ENCODE measurements at regions not wholly inside any gene's neighbourhood (a gene's known extent, or its start where the extent isn't known, plus 50 kb on each side); places are given as distances from the start of the nearest gene placed in this dataset.
"Not testable (repeated sequence)": the region's sequence is repeated elsewhere in the genome, so short reads cannot be mapped to it uniquely, and the experiment has no call there.

DNA sequence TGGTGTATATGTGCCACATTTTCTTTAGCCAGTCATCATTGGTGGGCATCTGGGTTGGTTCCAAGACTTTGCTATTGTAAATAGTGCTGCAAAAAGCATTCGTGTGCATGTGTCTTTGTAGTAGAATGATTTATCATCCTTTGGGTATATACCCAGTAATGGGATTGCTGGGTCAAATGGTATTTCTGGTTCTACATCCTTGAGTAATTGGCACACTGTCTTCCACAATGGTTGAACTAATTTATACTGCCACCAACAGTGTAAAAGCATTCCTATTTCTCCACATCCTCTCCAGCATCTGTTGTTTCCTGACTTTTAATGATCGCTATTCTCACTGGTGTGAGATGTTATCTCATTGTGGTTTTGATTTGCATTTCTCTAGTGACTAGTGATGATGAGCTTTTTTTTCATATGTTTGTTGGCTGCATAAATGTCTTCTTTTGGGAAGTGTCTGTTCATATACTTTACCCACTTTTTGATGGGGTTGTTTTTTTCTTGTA lies 264.6 kb upstream of the ETAA1 start:
- DNase-seq = not testable (repeated sequence)

- no peak for DNase-seq
Observed at GRCh38 chr2:67135208-67135607, 261.9 kb upstream of the ETAA1 start.

DNA sequence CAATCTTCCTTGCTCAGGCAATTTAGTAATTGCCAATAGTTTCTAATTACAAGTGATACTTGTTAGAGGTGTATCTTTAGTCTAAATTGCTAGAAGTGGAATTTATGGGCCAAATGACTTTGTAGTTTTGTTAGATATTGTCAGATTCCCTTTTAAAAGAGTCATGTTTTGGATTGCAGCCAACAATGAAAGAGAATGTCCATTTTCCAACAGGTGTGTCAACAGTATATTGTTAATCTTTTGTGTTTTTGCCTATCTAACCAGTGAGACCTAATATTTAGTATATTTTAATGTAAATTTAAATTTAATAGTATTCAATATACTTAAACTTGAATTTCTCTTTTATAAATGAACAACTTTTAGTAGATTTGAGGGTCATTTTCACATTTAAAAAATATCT lies 259.4 kb upstream of the ETAA1 start:
- no peak for DNase-seq

- no peak for DNase-seq
Observed at GRCh38 chr2:67142071-67142470, 255.1 kb upstream of the ETAA1 start.

GRCh38 chr2:67142741-67143140 lies 254.4 kb upstream of the ETAA1 start:
- DNase-seq = no peak

GRCh38 chr2:67145851-67146250 lies 251.3 kb upstream of the ETAA1 start:
- no peak for DNase-seq

GRCh38 chr2:67156796-67157195 lies 240.3 kb upstream of the ETAA1 start:
- DNase-seq = no peak

- no peak for DNase-seq
Observed at GRCh38 chr2:67158718-67159117, 238.4 kb upstream of the ETAA1 start.

DNA sequence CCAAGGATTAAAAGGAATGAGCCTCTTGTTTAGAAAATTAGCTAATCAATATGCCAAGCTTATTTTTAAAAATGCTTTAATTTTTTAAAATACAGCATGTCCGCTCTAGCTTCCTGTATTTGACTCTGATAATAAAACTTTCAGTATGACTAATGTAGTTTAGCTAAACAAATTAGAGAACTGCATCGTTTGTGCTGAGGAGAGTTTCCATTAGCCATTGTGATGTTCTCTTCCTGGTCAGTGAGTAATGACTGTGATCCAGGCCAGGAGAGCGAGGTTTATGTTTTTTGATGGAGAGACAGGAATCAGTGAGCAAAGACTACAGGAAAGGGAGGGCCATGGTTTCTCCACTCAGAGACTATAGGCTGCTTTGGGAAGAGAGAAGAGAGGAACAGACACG lies 237.2 kb upstream of the ETAA1 start:
- no peak for DNase-seq

DNA sequence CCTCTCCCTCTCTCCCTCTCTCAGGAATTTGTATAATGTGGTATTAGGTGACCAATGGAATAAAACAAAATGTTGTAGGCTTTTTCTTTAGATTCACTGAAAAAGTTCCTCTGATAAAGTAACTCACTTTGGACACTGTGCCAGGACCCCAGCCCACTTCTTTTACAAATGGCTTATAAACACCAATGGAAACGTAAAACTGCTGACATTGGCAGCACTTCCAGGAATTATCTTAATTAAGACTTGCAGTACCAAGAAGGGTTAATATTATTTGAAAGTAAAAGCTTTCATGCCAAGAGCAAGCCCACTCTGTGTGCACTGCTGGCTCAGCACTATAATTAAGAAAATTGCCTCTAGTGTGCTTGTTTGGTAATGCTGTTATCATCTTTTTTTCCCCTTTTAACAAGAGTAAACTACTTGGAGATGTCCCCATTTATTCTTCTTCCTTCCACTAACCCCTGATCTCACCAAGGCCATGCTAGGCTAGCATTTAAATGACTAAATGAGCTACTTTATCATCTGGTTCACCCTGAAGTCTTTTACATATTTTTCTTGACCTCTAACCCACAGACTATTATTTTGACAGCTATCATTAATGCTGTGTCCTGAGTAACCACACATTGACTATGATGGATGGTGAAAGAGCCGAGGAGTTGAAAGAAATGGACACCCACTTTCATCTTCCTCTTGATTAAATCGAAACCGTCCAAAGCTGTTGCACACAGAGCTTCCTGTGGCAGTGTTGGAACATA lies 232.2 kb upstream of the ETAA1 start:
- no peak for DNase-seq

DNA sequence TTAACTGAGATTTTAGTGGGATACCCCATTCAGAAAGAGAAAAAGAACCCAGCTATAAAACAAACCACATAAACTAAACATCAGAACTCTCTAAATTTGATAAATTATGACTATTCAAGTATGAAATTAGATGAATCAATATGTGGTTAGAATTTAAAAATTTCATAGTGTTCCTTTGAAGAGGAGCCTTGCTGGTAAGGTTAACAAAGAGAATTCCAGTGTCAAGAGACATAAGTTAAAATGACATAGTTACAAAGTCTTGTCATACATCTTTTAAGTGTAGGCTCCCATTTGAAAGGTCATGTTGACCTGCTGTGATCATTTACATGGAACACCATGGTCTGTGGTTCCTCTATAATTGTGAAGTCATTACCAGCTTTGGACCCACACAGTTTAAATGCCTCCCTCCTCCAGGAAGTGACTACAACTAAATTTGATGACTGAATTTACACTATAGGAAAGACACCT lies 231.6 kb upstream of the ETAA1 start:
- DNase-seq = no peak

- not testable (repeated sequence) for DNase-seq
Observed at GRCh38 chr2:67166511-67166910, 230.6 kb upstream of the ETAA1 start.

DNA sequence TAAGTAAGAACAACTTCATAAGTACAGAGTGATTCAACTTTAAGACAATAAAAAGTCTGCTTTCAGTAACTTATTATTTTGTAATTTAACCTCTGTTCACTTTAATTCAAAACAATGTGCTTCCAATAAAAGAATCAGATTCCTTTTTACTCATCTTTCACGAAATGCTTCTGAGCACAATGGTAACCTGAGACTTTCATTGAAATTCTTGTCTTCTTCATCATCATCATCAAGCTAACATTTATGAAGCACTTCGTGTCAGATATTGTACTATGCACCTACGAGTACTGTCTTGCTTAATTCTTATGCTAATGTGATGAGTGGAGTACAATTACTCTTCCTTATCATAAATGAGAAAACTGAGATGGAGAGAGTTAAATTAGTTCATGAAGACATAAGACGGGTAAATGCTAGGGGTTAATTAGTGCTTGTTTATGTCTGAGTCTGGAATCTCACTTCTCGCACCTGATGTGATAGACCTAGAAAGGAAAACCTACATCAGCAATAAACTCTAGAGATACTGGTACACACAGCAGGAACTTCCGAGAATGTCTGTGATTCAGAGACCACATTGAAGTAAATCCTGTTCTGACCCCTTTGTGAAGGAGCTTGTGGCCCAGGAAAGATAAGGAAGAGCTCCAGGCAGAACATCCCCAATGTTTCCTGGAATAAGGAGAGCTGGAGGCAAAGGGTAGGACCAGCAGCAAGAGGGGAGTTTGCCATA lies 227.6 kb upstream of the ETAA1 start:
- DNase-seq = no peak

DNA sequence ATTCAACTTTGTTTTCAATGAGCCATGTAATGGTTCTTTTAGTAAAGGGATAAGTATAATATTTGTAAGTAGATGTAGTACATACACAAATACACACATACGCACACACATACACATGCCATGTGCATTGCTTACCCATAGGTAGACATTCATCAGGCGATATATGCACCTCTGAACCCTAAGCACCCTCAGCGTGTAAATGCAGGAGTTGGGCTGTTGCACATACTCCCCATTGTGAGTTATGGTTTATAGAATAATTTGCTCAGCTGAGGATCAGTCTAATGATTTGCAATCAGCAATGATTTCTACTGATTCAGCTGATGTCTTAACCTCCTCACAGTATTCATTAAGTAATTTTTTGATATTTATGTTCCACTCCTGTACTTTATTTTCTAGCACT lies 217.6 kb upstream of the ETAA1 start:
- DNase-seq = no peak

GRCh38 chr2:67180841-67181240 lies 216.3 kb upstream of the ETAA1 start:
- no peak for DNase-seq

- DNase-seq = no peak
Observed at GRCh38 chr2:67182884-67183283, 214.2 kb upstream of the ETAA1 start.

DNA sequence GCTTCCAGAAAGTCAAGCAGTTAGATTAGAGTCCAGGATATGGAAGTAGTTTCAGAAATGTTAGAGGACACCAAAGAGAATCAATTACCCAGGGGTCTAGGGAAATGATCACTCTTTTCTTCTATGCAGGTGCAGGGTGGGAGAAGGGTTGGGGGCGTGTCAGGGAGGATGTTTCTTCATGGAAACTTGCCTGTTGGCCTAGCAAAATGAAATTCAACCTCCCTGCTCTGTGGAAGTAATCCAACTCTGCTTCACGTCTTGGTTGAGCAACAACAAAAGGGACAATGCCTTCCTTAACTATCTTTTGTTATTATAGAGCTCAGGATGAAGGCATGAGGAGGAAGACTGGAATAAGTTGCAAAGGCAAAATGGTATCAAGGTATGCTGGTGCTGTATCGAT lies 210.8 kb upstream of the ETAA1 start:
- no peak for DNase-seq

DNA sequence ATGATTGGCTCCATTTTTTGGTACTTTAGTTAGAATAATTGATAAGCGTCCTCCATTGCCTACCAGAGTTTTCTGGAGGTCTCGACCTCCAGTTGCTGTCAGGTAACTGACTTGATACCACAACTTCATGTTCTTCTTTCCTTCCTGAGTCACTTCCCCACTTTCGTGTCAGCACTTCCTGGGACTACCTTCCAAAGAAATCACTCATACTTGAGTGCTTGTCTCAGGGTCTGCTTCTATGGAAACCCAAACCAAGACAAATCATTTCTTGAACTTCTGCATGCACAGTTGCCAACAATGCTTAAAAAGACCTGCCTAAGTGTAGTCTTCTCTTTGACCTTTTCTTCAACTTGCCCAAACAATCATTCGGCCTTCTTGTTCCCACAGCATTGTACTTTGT lies 210.3 kb upstream of the ETAA1 start:
- DNase-seq = no peak

GRCh38 chr2:67195327-67195726 lies 201.8 kb upstream of the ETAA1 start:
- not testable (repeated sequence) for DNase-seq

GRCh38 chr2:67201521-67201920 lies 195.6 kb upstream of the ETAA1 start:
- no peak for DNase-seq

GRCh38 chr2:67204349-67204748 lies 192.8 kb upstream of the ETAA1 start:
- no peak for DNase-seq

DNA sequence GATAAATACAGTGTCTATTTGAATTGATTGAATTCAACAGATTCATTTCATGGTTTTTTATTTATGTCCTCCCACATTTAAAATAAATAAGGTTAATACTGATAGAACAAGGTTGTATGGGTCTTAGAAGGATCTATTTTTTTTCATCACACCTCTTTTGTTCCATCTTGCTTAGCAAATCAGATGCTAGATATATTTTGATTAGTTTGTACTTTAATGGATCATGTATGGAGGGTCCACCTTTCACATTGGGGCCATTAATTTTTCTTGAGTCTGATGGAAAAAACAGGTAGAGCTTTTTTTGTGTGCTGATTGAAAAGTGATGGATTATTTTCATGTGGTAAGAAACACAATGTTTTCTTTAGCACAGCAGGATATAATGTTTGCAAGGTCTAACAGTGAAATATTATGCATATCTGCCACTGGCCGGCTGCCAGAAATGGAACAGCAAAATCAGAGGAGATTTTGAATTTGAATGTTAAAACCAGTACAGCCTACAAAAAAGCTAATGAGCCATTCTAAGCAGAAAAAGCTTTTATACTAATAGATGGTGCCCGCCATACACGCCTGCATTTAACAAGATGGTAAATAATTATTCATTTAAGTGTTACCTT lies 188.1 kb upstream of the ETAA1 start:
- DNase-seq = no peak

- no peak for DNase-seq
Observed at GRCh38 chr2:67210430-67210829, 186.7 kb upstream of the ETAA1 start.

GRCh38 chr2:67212203-67212602 lies 184.9 kb upstream of the ETAA1 start:
- DNase-seq = no peak
